ENCODE measurements at regions not wholly inside any gene's neighbourhood (a gene's known extent, or its start where the extent isn't known, plus 50 kb on each side); places are given as distances from the start of the nearest gene placed in this dataset.

- TF ChIP-seq CTCF (IDR thresholded peaks at IDR 0.05; ENCODE audit: insufficient read depth, low read depth, low read length) (no peak), EZH2 (IDR thresholded peaks at IDR 0.05; ENCODE audit: insufficient read depth, low read length) (no peak)
These were observed 59.2 kb downstream of the TMEM30B start for GRCh38 chr14:61221906-61222305.

All from astrocyte (in vitro differentiated cells and primary cell).